Stimulated activated CD4-positive, alpha-beta T cell treated with anti-CD3 and anti-CD28 coated beads, Interleukin-15, amount 100 ng/mL, for 48 hours (primary cell): ENCODE measurements at regions not wholly inside any gene's neighbourhood (a gene's known extent, or its start where the extent isn't known, plus 50 kb on each side); places are given as distances from the start of the nearest gene placed in this dataset.

Experiments used
- DNase-seq, 2 donors: peaks; one replicate each; pipeline ENCODE4 v3.0.0-alpha.2; 2020; ENCODE audit warnings: low read depth in 2 of 2

GRCh38 chr2:120785228-120785966, 49.7 kb downstream of the GLI2 start:
- no peak for DNase-seq

DNA sequence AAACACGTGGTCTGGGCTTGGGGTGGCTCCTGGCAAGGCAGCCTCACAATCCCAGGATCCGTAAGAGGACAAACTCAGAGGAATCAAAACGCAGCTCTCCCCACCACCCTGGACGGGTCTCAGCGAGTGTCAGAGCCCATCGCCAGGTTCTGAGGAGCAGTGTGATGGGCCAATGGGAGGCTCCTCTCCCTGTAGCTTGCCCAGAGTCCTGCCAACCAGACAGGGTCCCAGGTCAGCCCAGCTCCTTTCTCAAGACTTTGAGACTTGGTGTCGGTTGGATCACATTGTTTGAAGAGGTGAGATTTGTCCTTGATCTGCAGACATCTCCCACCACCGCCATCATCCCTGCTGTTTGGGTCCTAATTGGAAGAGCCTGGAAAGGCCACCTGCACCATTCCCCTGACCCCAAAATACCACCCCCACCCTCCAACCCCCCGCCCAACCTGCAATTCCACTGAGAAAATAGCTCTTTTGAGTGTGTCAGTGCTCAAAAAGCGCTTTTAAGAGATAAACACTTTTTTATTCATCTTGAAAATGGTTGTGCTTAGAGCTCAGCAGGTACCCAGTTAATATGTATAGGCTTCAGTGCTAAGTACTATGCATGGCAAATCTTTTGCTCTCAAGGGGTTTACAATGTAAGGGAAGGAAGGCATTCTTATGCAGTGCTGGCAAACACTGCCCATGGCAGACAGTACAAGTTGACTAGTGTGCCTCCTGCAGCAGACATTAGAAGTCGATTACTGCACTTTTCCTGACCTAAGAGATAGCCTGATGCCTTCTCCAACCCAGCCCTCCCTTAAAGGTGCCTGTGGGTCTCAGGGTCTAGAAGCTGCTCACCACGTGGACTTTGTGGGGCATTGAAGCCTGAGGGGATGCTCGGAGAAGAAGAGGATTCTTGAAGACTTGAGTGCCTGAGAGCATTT, 50.6 kb downstream of the GLI2 start:
- DNase-seq: no peak

GRCh38 chr2:120787111-120787821, 51.6 kb downstream of the GLI2 start:
- DNase-seq: no peak

- no peak for DNase-seq
Observed at GRCh38 chr2:120787822-120788700, 52.4 kb downstream of the GLI2 start.

GRCh38 chr2:120791243-120791961, 55.7 kb downstream of the GLI2 start:
- DNase-seq: no peak

DNA sequence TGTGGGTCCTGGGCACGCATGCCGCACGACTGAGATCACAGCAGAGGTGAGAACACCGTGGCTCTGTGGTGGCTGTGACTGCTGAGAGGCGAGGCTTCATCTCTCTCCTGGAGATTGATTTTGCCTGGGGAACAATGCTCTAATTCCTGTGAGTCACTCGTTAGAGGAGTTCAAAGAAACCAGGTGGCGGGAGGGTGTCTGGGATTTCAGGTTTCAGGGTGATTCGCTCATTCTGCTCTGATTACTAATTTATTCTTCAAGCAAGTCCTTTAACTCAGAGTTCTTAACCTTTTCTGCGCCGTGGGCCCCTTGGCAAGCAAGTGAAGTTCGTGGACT, 56.3 kb downstream of the GLI2 start:
- no peak for DNase-seq

DNA sequence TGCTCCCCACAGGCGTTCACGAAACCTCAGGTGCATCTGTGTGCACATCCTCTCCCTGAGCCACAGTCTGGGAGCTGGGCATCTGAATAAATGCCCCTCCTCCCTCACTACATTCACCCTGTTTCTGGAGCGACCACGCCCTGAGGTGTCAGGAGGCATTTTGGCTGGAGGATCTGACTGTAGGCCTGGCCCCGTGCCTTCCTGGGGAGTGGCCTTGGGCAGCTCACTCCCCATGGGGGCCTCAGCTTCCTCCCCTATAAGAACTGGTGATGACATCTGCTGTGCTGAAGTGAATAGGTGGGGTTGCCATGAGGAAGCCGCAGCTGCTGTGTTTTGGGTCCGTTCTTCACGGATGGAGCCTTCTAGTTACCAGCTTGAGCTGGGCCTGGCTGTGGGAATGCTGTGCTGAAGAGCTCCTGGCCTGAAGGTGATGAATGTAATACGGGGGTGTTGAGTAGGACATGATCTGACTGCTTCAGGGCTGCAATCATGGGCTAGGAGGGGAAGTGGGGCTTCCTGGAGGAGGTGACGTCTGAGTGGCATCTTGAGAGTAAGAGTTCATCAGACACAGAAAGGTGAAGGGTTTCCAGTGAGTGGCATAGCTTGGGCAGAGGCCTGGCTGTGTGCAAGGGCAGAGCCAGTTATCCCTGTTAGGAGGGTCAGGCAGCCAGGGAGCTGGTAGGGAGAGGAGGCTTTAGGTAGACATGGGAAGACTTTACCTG, 58.2 kb downstream of the GLI2 start:
- DNase-seq: no peak

DNA sequence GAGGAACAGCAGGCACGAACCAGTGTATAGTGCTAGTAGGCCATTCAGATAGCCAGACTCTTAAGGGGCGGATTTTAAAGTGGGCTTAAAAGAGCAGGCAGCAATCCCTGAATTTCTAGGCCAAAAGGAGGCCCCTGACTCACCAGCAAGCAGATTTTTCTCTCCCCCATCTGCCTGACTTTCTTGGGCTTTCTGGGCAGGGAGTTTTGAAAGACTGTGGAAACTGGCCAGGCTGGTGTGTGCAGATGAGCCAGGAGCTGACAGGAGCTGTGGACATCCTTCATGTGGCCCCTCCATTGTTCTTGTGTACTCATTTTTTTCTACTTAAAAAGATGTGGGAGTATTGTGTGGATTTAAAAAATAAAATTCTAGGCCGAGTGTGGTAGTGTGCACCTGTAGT, 59.0 kb downstream of the GLI2 start:
- DNase-seq: no peak

DNA sequence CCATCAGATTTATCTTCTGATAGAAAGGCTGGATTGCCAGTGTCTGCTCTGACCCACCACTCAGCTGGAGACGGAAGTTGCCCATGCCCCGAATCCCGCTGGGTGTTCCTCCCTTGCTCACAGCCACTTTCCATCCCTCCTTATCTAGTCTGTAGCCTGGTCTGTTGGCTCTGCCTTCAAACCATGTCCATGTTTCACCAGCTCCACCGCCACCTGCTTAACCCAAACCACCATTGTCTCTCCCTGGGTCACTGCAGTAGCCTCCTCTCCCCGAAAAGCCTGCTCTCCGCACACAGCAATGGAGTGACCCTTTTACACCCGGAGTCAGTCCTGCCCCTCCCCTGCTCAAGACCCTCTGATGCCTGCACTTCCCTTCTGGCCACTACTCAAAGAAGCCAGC, 60.4 kb downstream of the GLI2 start:
- DNase-seq: no peak

DNA sequence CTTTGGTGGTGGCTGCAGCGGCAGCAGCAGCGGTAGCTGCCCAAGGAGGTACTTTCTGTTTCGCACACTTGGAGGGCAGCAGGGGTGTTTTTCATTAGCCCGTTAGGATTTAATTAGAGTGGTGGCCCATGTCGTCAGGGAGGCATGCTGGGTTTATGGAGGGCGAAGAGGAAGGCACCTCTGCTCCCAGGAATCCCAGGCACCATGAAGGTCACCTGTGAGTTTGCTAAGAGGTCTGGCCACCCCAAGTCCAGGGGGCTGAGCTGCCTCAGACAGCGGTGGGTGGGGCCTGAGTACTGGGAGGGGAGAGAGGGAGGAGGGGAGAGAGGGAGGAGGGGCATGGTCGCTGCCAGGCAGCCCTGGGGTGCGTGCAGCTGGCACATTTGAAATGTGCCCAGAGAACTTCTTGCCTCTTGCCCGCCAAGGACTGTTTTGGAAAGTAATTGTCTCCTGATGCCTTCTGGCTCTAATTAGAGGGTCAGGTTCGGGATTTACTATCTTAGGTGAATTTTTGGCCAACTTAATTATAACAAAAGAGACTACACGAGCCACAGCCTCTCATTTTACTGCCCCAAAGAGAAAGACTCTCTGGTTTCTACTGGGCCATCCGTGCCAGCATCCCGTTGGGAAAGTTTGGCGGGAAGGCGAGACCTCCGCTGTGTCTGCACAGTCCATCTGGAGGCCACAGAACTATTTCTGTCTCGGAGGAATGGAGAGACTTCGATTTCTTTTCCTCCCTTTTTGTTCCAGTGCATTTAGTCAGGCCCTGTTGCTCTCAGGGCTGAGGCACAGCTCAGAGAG, 62.0 kb downstream of the GLI2 start:
- no peak for DNase-seq

DNA sequence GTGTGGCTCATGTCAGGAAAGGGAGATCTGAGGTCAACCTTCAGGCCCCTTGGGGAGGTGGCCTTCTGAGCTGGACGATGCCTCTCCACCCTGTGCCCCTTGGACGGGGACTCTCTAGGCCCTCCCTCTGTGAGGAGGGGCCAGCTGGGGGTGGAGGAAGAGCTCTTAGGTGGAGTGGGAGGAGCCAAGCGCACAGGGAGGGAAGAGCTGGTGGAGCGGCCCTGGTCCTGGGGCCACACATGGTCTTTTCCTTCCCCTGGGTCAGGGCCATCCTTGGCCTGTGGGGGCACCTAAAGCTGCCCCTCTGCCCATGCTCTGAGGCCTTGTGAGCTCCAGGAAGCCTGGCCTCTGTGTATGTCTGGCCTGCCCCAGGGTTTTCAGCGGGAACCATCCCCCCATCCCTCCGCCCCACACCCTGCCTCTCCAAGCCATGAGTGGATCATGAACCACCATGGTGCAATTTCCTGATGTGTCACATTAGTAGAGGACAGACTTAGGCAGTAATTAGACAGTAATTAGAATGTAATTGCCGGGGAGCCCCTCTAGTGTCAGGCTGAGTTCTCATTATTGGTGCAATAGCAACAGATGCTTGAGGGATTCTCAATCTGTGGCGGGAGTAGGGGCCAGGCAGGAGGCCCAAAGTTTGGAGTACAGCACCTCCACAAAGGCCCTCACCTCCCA, 63.0 kb downstream of the GLI2 start:
- no peak for DNase-seq

GRCh38 chr2:120802158-120802557, 66.5 kb downstream of the GLI2 start:
- DNase-seq: no peak

- no peak for DNase-seq
Observed at GRCh38 chr2:120802867-120803484, 67.3 kb downstream of the GLI2 start.

GRCh38 chr2:120803764-120804335, 68.2 kb downstream of the GLI2 start:
- no peak for DNase-seq

GRCh38 chr2:120804459-120804858, 68.8 kb downstream of the GLI2 start:
- no peak for DNase-seq

GRCh38 chr2:120805011-120805410, 69.3 kb downstream of the GLI2 start:
- DNase-seq: no peak

DNA sequence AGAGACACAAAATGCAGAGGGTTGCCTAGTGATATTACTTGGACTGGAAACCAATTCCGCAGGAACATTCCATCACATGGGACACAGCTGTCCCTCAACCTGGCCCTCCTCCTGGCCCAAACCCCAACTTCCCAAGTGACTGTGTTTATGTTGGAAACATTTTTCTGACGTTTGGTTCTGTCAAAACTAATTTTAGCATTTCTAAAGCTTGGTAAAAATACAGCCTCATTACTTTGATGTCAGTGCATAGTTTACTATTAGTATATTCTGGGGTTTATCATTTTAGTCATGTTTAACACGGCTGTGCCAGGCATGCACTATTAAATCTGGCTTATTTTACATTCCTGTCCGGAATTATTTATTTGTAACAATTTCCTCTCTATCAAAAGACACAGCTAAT, 69.9 kb downstream of the GLI2 start:
- DNase-seq: no peak

DNA sequence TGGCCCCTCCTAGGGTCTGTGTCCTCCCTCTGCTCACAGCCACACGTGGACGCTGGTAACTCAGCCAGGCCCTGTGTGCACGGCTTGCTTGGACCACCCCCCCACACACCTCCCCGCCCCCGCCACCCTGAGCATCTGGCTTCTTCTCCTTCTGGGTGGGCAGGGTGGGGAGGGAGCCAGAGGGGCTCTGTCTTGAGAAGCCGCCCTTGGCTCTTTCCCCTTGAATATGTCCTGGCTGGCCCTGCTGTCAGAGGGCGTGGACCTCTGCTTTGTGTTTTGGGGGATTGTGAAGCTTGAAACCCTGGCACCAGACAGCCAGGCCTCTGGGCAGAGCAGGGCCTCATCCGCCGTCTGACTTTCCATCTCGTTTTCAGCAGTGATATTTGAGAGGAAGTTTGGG, 72.1 kb downstream of the GLI2 start:
- DNase-seq: no peak
